Neural cell (in vitro differentiated cells): ENCODE measurements at regions not wholly inside any gene's neighbourhood (a gene's known extent, or its start where the extent isn't known, plus 50 kb on each side); places are given as distances from the start of the nearest gene placed in this dataset.

Experiments used
- EP300 ChIP-seq: fragments of 450-650 bp; conservative IDR thresholded peaks from 2 replicates; pipeline ENCODE4 v1.6.1; 2014; ENCODE audit warnings: antibody characterized with exemption, mild to moderate bottlenecking, moderate library complexity; ENCODE audit not compliant: poor library complexity, severe bottlenecking
- EZH2 ChIP-seq: fragments of 200-600, 300-800 bp; shearing (Covaris generic), sonication (generic); IDR thresholded peaks from 2 replicates; pipeline ENCODE4 v1.6.1; 2014; ENCODE audit warnings: antibody characterized with exemption, low read length, borderline replicate concordance, mild to moderate bottlenecking; ENCODE audit not compliant: insufficient read depth, poor library complexity, severe bottlenecking
- MXI1 ChIP-seq: fragments of 450-650 bp; conservative IDR thresholded peaks from 2 replicates; pipeline ENCODE4 v1.6.1; 2014; ENCODE audit warnings: antibody characterized with exemption, mild to moderate bottlenecking; ENCODE audit not compliant: poor library complexity, severe bottlenecking
- POLR2AphosphoS5 ChIP-seq: IDR thresholded peaks from 2 replicates; pipeline ENCODE4 v1.6.1; 2012
- TAF1 ChIP-seq: IDR thresholded peaks from 2 replicates; pipeline ENCODE4 v1.6.1; 2012; ENCODE audit warnings: low read depth
- TF ChIP-seq, protein P1 (sequence below): fragments of 450-650 bp; IDR thresholded peaks from 2 replicates; pipeline ENCODE4 v1.5.1; 2014; ENCODE audit warnings: antibody characterized with exemption, mild to moderate bottlenecking, moderate library complexity; ENCODE audit not compliant: poor library complexity, severe bottlenecking

DNA sequence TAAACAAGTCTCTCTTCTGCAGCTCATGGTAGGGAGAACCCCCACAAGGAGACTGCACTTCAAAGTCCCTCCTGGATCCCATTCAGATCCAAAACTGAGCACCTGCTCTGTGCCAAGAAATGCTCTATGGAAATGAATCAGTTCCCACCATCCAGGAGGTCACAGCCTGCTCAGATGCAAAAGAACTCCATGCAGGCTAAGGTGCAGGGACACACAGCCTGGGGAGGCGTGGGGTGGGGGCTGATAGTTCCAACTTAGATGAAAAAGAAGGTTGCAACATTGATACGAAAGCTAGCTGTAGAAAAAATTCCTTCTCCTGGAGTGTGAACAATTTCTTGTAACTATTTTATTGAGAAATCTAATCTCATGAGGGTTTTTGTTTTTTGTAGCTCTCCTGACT is 111.0 kb upstream of the TMEM170B start:
- TF ChIP-seq, protein P1, sequence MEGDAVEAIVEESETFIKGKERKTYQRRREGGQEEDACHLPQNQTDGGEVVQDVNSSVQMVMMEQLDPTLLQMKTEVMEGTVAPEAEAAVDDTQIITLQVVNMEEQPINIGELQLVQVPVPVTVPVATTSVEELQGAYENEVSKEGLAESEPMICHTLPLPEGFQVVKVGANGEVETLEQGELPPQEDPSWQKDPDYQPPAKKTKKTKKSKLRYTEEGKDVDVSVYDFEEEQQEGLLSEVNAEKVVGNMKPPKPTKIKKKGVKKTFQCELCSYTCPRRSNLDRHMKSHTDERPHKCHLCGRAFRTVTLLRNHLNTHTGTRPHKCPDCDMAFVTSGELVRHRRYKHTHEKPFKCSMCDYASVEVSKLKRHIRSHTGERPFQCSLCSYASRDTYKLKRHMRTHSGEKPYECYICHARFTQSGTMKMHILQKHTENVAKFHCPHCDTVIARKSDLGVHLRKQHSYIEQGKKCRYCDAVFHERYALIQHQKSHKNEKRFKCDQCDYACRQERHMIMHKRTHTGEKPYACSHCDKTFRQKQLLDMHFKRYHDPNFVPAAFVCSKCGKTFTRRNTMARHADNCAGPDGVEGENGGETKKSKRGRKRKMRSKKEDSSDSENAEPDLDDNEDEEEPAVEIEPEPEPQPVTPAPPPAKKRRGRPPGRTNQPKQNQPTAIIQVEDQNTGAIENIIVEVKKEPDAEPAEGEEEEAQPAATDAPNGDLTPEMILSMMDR = no peak
- TF ChIP-seq POLR2AphosphoS5 (no peak), EP300 (no peak), EZH2 (no peak), MXI1 (no peak), TAF1 (no peak)
